Muscle of leg (tissue), 3 donors: ENCODE measurements at regions not wholly inside any gene's neighbourhood (a gene's known extent, or its start where the extent isn't known, plus 50 kb on each side); places are given as distances from the start of the nearest gene placed in this dataset.

Experiments
- DNase-seq: peaks from one replicate; pipeline ENCODE4 v3.0.0; 2013
- H3K27ac ChIP-seq: one replicate; pipeline ENCODE4 v1.5.1; 2013; ENCODE audit warnings: mild to moderate bottlenecking, low read length, control low read depth
- H3K27me3 ChIP-seq: one replicate; pipeline ENCODE4 v1.6.1; 2013; ENCODE audit warnings: low read length; ENCODE audit not compliant: control insufficient read depth, insufficient read depth
- H3K36me3 ChIP-seq: one replicate; pipeline ENCODE4 v1.6.1; 2013; ENCODE audit warnings: low read length; ENCODE audit not compliant: control insufficient read depth, insufficient read depth
- H3K4me1 ChIP-seq: one replicate; pipeline ENCODE4 v1.6.1; 2013; ENCODE audit warnings: low read length; ENCODE audit not compliant: control insufficient read depth, insufficient read depth
- H3K4me3 ChIP-seq: one replicate; pipeline ENCODE4 v1.5.1; 2013; ENCODE audit warnings: low read length, control low read depth
- H3K9me3 ChIP-seq: replicated peaks from 2 replicates; pipeline ENCODE4 v1.6.1; 2013; ENCODE audit warnings: low read depth, low read length; ENCODE audit not compliant: control insufficient read depth
- WGBS: methylation state at CpG from one replicate; pipeline ENCODE4 v1.1.5; 2013; ENCODE audit warnings: missing lambda C conversion rate; ENCODE audit not compliant: insufficient coverage; 5-methylcytosine and 5-hydroxymethylcytosine counted together

- Histone ChIP-seq H3K27ac (no peak overlapping the region), H3K36me3 (no peaks in the 10 kb centered on the region), H3K9me3 (no peaks in the 10 kb centered on the region), H3K27me3 (no peaks in the 10 kb centered on the region), H3K4me3 (no peak overlapping the region), H3K4me1 (no peaks in the 10 kb centered on the region)
- DNase-seq: no peak
- no CpG with 5 or more reads among the region's 1 CpG for WGBS
Measured at GRCh38 chrX:93598076-93598475, 75.3 kb downstream of the NAP1L3 start.

- DNase-seq: peak; percentile 8
- Histone ChIP-seq H3K9me3 (no peaks in the 10 kb centered on the region), H3K4me1 (no peaks in the 10 kb centered on the region), H3K36me3 (no peaks in the 10 kb centered on the region), H3K4me3 (no peak overlapping the region), H3K27me3 (no peaks in the 10 kb centered on the region), H3K27ac (no peak overlapping the region)
- no CpG with 5 or more reads among the region's 2 CpGs for WGBS
Measured at GRCh38 chrX:93594780-93595179, 78.6 kb downstream of the NAP1L3 start.

- H3K27me3 ChIP-seq: no peaks in the 10 kb centered on the region
- no peaks in the 10 kb centered on the region for H3K4me1 ChIP-seq
- H3K4me3 ChIP-seq: no peak overlapping the region
- DNase-seq: no peak
- H3K27ac ChIP-seq: no peak overlapping the region
- no peaks in the 10 kb centered on the region for H3K9me3 ChIP-seq
- H3K36me3 ChIP-seq: no peaks in the 10 kb centered on the region
- no CpG with 5 or more reads among the region's 2 CpGs for WGBS
Measured at GRCh38 chrX:93593966-93594365, 79.4 kb downstream of the NAP1L3 start.

GRCh38 chrX:93591398-93591797 is 82.0 kb downstream of the NAP1L3 start:
- Histone ChIP-seq H3K4me1 (no peaks in the 10 kb centered on the region), H3K27me3 (no peaks in the 10 kb centered on the region), H3K4me3 (no peak overlapping the region), H3K9me3 (no peaks in the 10 kb centered on the region), H3K27ac (no peak overlapping the region), H3K36me3 (no peaks in the 10 kb centered on the region)
- DNase-seq: peak; percentile 1
- no CpG with 5 or more reads among the region's 1 CpG for WGBS

- Histone ChIP-seq H3K4me3 (no peak overlapping the region), H3K36me3 (no peaks in the 10 kb centered on the region)
Measured at GRCh38 chrX:93585661-93586060, 87.7 kb downstream of the NAP1L3 start.

GRCh38 chrX:93580634-93581033 is 92.7 kb downstream of the NAP1L3 start:
- Histone ChIP-seq H3K36me3 (no peaks in the 10 kb centered on the region), H3K9me3 (no peaks in the 10 kb centered on the region), H3K4me3 (no peak overlapping the region), H3K27ac (no peak overlapping the region), H3K4me1 (no peaks in the 10 kb centered on the region), H3K27me3 (peaks cover 10% of the 10 kb centered on the region)
- 78% methylated on average over 4 of the region's 5 CpGs for WGBS
- DNase-seq: no peak

More at GRCh38 chrX:93585661-93586060, 87.7 kb downstream of the NAP1L3 start:
- Histone ChIP-seq H3K9me3 (no peaks in the 10 kb centered on the region), H3K27ac (no peak overlapping the region), H3K4me1 (no peaks in the 10 kb centered on the region), H3K27me3 (no peaks in the 10 kb centered on the region)
- DNase-seq: no peak

GRCh38 chrX:93538575-93538974 is 134.8 kb downstream of the NAP1L3 start:
- WGBS: no CpG with 5 or more reads among the region's 3 CpGs
- Histone ChIP-seq H3K4me1 (no peaks in the 10 kb centered on the region), H3K27ac (no peak overlapping the region), H3K9me3 (no peaks in the 10 kb centered on the region), H3K27me3 (peaks cover 1% of the 10 kb centered on the region), H3K4me3 (no peak overlapping the region), H3K36me3 (no peaks in the 10 kb centered on the region)
- no peak for DNase-seq

- no CpG with 5 or more reads among the region's 3 CpGs for WGBS
- no peak for DNase-seq
- Histone ChIP-seq H3K27ac (no peak overlapping the region), H3K36me3 (no peaks in the 10 kb centered on the region), H3K4me1 (no peaks in the 10 kb centered on the region), H3K4me3 (no peak overlapping the region), H3K27me3 (peaks cover 4% of the 10 kb centered on the region), H3K9me3 (no peaks in the 10 kb centered on the region)
Measured at GRCh38 chrX:93528917-93529316, 144.5 kb downstream of the NAP1L3 start.
